Stomach (tissue), 4 donors: ENCODE measurements at regions not wholly inside any gene's neighbourhood (a gene's known extent, or its start where the extent isn't known, plus 50 kb on each side); places are given as distances from the start of the nearest gene placed in this dataset.

Source experiments
- POLR2AphosphoS5 ChIP-seq, 3 donors: sonication (generic); formaldehyde crosslinking; IDR thresholded peaks; one replicate each; pipeline ENCODE4 v1.6.1; 2016; ENCODE audit warnings: antibody characterized with exemption in 3 of 3
- TF ChIP-seq, protein P1 (sequence below), 7 experiments: fragments of 450-650 bp in 4 of 7; fragments of 200-600 bp in 3 of 7; sonication (generic) in 3 of 7; IDR thresholded peaks; one replicate each; pipeline ENCODE4 v1.5.1; 2016 to 2019; ENCODE audit warnings: antibody characterized with exemption in 7 of 7, control low read depth in 2 of 7, mild to moderate bottlenecking in 1 of 7

GRCh38 chrX:4670606-4671005 is 957.2 kb upstream of the PRKX start:
- TF ChIP-seq, protein P1, sequence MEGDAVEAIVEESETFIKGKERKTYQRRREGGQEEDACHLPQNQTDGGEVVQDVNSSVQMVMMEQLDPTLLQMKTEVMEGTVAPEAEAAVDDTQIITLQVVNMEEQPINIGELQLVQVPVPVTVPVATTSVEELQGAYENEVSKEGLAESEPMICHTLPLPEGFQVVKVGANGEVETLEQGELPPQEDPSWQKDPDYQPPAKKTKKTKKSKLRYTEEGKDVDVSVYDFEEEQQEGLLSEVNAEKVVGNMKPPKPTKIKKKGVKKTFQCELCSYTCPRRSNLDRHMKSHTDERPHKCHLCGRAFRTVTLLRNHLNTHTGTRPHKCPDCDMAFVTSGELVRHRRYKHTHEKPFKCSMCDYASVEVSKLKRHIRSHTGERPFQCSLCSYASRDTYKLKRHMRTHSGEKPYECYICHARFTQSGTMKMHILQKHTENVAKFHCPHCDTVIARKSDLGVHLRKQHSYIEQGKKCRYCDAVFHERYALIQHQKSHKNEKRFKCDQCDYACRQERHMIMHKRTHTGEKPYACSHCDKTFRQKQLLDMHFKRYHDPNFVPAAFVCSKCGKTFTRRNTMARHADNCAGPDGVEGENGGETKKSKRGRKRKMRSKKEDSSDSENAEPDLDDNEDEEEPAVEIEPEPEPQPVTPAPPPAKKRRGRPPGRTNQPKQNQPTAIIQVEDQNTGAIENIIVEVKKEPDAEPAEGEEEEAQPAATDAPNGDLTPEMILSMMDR (IDR thresholded peaks at IDR 0.05): no peak
- TF ChIP-seq POLR2AphosphoS5 (IDR thresholded peaks at IDR 0.05): no peak
